HEK293 (cell line): ENCODE measurements at regions not wholly inside any gene's neighbourhood (a gene's known extent, or its start where the extent isn't known, plus 50 kb on each side); places are given as distances from the start of the nearest gene placed in this dataset.

Experiments
- CTCF ChIA-PET: fragments of 350-600 bp; formaldehyde crosslinking; extraction: SDS; loops from one replicate; lab custom pipeline; 2021; ENCODE audit warnings: antibody characterized with exemption; lab: Yijun Ruan, JAX
- POLR2A ChIA-PET: fragments of 300-600 bp; formaldehyde crosslinking; extraction: SDS; loops from one replicate; lab custom pipeline; 2020; ENCODE audit warnings: antibody characterized with exemption, inconsistent platforms; lab: Yijun Ruan, JAX
- H3K27ac ChIP-seq: fragments of 200-500 bp; sonication (Bioruptor generic); 2 replicates; pipeline ENCODE4 v1.5.1; 2014; ENCODE audit warnings: low read depth, low read length, control low read depth, inconsistent platforms; ENCODE audit errors: extremely low read depth
- H3K36me3 ChIP-seq, 2 experiments: fragments of 200-500 bp in 1 of 2; sonication (Bioruptor generic) in 1 of 2; 1 replicate in 1 of 2; 2 replicates in 1 of 2; pipeline ENCODE4 v1.5.1; 2014 to 2017; ENCODE audit warnings: inconsistent platforms in 2 of 2, low read length in 2 of 2; ENCODE audit not compliant: control insufficient read depth in 2 of 2, insufficient read depth in 1 of 2
- H3K4me1 ChIP-seq: fragments of 200-500 bp; sonication (Bioruptor generic); 2 replicates; pipeline ENCODE4 v1.5.1; 2014; ENCODE audit warnings: mild to moderate bottlenecking, low read length, inconsistent platforms; ENCODE audit not compliant: control insufficient read depth, insufficient read depth
- H3K4me3 ChIP-seq: 2 replicates; pipeline ENCODE4 v1.5.1; 2011; ENCODE audit warnings: low read depth, mild to moderate bottlenecking, control low read depth, low read length, moderate library complexity
- H3K9me3 ChIP-seq: fragments of 200-500 bp; sonication (Bioruptor generic); 2 replicates; pipeline ENCODE4 v1.5.1; 2014; ENCODE audit warnings: low read depth, low read length, inconsistent platforms; ENCODE audit not compliant: control insufficient read depth, insufficient read depth
- BCL11A ChIP-seq: fragments of 450-650 bp; formaldehyde crosslinking; IDR thresholded peaks from 2 replicates; pipeline ENCODE4 v1.5.1; 2016; ENCODE audit warnings: low read depth, missing biosample characterization, missing genetic modification characterization
- KLF1 ChIP-seq: fragments of 450-650 bp; formaldehyde crosslinking; IDR thresholded peaks from 2 replicates; pipeline ENCODE4 v1.5.1; 2016; ENCODE audit warnings: missing biosample characterization, missing genetic modification characterization
- KLF7 ChIP-seq: fragments of 450-650 bp; formaldehyde crosslinking; IDR thresholded peaks from 2 replicates; pipeline ENCODE4 v1.5.1; 2016; ENCODE audit warnings: missing biosample characterization, missing genetic modification characterization, borderline replicate concordance
- MYNN ChIP-seq: fragments of 450-650 bp; formaldehyde crosslinking; IDR thresholded peaks from 2 replicates; pipeline ENCODE4 v1.5.1; 2016; ENCODE audit warnings: missing biosample characterization, missing genetic modification characterization, borderline replicate concordance
- MZF1 ChIP-seq: fragments of 450-650 bp; formaldehyde crosslinking; IDR thresholded peaks from 2 replicates; pipeline ENCODE4 v1.5.1; 2017; ENCODE audit warnings: missing biosample characterization, missing genetic modification characterization, borderline replicate concordance
- OSR2 ChIP-seq: fragments of 450-650 bp; formaldehyde crosslinking; IDR thresholded peaks from 2 replicates; pipeline ENCODE4 v1.5.1; 2016; ENCODE audit warnings: missing biosample characterization, missing genetic modification characterization
- REPIN1 ChIP-seq: fragments of 450-650 bp; formaldehyde crosslinking; IDR thresholded peaks from 2 replicates; pipeline ENCODE4 v1.5.1; 2017; ENCODE audit warnings: missing biosample characterization, missing genetic modification characterization, low read depth
- SALL2 ChIP-seq: fragments of 450-650 bp; formaldehyde crosslinking; IDR thresholded peaks from 2 replicates; pipeline ENCODE4 v1.5.0; 2017; ENCODE audit warnings: missing biosample characterization, mild to moderate bottlenecking, missing genetic modification characterization, borderline replicate concordance
- SCRT1 ChIP-seq: fragments of 450-650 bp; formaldehyde crosslinking; IDR thresholded peaks from 2 replicates; pipeline ENCODE4 v1.5.1; 2016; ENCODE audit warnings: missing biosample characterization, missing genetic modification characterization, borderline replicate concordance
- ZFHX2 ChIP-seq: fragments of 450-650 bp; formaldehyde crosslinking; conservative IDR thresholded peaks from 2 replicates; pipeline ENCODE4 v1.5.1; 2016; ENCODE audit warnings: missing biosample characterization, missing genetic modification characterization
- ZFP37 ChIP-seq: fragments of 450-650 bp; formaldehyde crosslinking; IDR thresholded peaks from 2 replicates; pipeline ENCODE4 v1.5.1; 2016; ENCODE audit warnings: missing biosample characterization, missing genetic modification characterization
- ZIC2 ChIP-seq: fragments of 450-650 bp; formaldehyde crosslinking; IDR thresholded peaks from 2 replicates; pipeline ENCODE4 v1.5.1; 2016; ENCODE audit warnings: missing biosample characterization, missing genetic modification characterization
- ZNF148 ChIP-seq: fragments of 450-650 bp; formaldehyde crosslinking; IDR thresholded peaks from 2 replicates; pipeline ENCODE4 v1.5.0; 2017; ENCODE audit warnings: missing biosample characterization, missing genetic modification characterization, borderline replicate concordance
- ZNF175 ChIP-seq: fragments of 450-650 bp; formaldehyde crosslinking; IDR thresholded peaks from 2 replicates; pipeline ENCODE4 v1.5.1; 2016; ENCODE audit warnings: missing biosample characterization, missing genetic modification characterization
- ZNF211 ChIP-seq: fragments of 450-650 bp; formaldehyde crosslinking; IDR thresholded peaks from 2 replicates; pipeline ENCODE4 v1.5.1; 2016; ENCODE audit warnings: low read depth, missing biosample characterization, missing genetic modification characterization
- ZNF239 ChIP-seq: fragments of 450-650 bp; formaldehyde crosslinking; IDR thresholded peaks from 2 replicates; pipeline ENCODE4 v1.5.1; 2016; ENCODE audit warnings: missing biosample characterization, missing genetic modification characterization
- ZNF266 ChIP-seq: fragments of 450-650 bp; formaldehyde crosslinking; IDR thresholded peaks from 2 replicates; pipeline ENCODE4 v1.5.1; 2016; ENCODE audit warnings: missing biosample characterization, missing genetic modification characterization, low read depth
- ZNF302 ChIP-seq: fragments of 450-650 bp; formaldehyde crosslinking; IDR thresholded peaks from 2 replicates; pipeline ENCODE4 v1.5.1; 2016; ENCODE audit warnings: missing biosample characterization, missing genetic modification characterization, low read depth
- ZNF350 ChIP-seq: fragments of 450-650 bp; formaldehyde crosslinking; IDR thresholded peaks from 2 replicates; pipeline ENCODE4 v1.5.0; 2017; ENCODE audit warnings: missing biosample characterization, mild to moderate bottlenecking, missing genetic modification characterization
- ZNF423 ChIP-seq: fragments of 450-650 bp; formaldehyde crosslinking; IDR thresholded peaks from 2 replicates; pipeline ENCODE4 v1.5.1; 2016; ENCODE audit warnings: missing biosample characterization, missing genetic modification characterization
- ZNF426 ChIP-seq: fragments of 450-650 bp; formaldehyde crosslinking; IDR thresholded peaks from 2 replicates; pipeline ENCODE4 v1.5.1; 2017; ENCODE audit warnings: missing biosample characterization, missing genetic modification characterization, mild to moderate bottlenecking, inconsistent platforms, moderate library complexity
- ZNF530 ChIP-seq: fragments of 450-650 bp; formaldehyde crosslinking; IDR thresholded peaks from 2 replicates; pipeline ENCODE4 v1.5.1; 2016; ENCODE audit warnings: low read depth, missing biosample characterization, missing genetic modification characterization
- ZNF560 ChIP-seq: fragments of 450-650 bp; formaldehyde crosslinking; IDR thresholded peaks from 2 replicates; pipeline ENCODE4 v1.5.1; 2017; ENCODE audit warnings: missing biosample characterization, missing genetic modification characterization, borderline replicate concordance
- ZNF621 ChIP-seq: fragments of 450-650 bp; formaldehyde crosslinking; IDR thresholded peaks from 2 replicates; pipeline ENCODE4 v1.5.1; 2017; ENCODE audit warnings: missing biosample characterization, missing genetic modification characterization
- ZNF623 ChIP-seq: fragments of 450-650 bp; formaldehyde crosslinking; IDR thresholded peaks from 2 replicates; pipeline ENCODE4 v1.5.1; 2016; ENCODE audit warnings: missing biosample characterization, missing genetic modification characterization
- ZNF747 ChIP-seq: fragments of 450-650 bp; formaldehyde crosslinking; IDR thresholded peaks from 2 replicates; pipeline ENCODE4 v1.5.1; 2016; ENCODE audit warnings: missing biosample characterization, missing genetic modification characterization
- ZSCAN4 ChIP-seq: fragments of 450-650 bp; formaldehyde crosslinking; IDR thresholded peaks from 2 replicates; pipeline ENCODE4 v1.5.1; 2017; ENCODE audit warnings: missing biosample characterization, missing genetic modification characterization
- TF ChIP-seq, protein P1 (sequence below): fragments of 450-650 bp; formaldehyde crosslinking; IDR thresholded peaks from 2 replicates; pipeline ENCODE4 v1.5.1; 2017; ENCODE audit warnings: missing biosample characterization, missing genetic modification characterization

DNA sequence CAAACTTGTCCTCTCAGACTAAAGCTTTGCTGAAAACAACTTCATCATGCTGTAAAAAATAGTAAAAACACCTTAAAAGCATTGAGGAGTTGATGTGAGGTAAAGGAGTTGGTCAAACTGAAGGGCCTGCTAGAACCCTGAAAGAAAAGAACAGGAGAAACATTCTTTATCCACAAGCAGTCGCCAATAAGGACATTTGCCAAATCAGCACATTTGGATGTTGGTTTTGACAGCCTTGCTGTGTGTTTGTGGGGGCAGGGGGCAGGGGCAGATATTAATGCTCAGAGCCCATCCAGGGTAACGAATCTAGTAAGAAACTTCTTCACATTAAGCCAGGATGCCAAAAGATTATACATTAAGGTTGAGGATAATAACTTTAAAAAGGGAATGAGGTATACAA is 399.9 kb upstream of the ZFHX3 start:
- Histone ChIP-seq H3K27ac (no peak overlapping the region), H3K4me3 (no peak overlapping the region)
- CTCF ChIA-PET, result no interaction called here
- TF ChIP-seq ZNF211 (tag by site-specific recombination) (no peak), MYNN (tag by site-specific recombination) (no peak), ZNF175 (tag by site-specific recombination) (no peak), ZNF747 (tag by site-specific recombination) (no peak), ZNF426 (no peak), ZSCAN4 (no peak), ZNF239 (tag by site-specific recombination) (no peak), OSR2 (tag by site-specific recombination) (no peak), ZNF623 (tag by site-specific recombination) (no peak), ZNF560 (tag by site-specific recombination) (no peak), KLF1 (tag by site-specific recombination) (no peak), ZNF148 (tag by site-specific recombination) (no peak), ZFP37 (no peak)
- TF ChIP-seq, protein P1, sequence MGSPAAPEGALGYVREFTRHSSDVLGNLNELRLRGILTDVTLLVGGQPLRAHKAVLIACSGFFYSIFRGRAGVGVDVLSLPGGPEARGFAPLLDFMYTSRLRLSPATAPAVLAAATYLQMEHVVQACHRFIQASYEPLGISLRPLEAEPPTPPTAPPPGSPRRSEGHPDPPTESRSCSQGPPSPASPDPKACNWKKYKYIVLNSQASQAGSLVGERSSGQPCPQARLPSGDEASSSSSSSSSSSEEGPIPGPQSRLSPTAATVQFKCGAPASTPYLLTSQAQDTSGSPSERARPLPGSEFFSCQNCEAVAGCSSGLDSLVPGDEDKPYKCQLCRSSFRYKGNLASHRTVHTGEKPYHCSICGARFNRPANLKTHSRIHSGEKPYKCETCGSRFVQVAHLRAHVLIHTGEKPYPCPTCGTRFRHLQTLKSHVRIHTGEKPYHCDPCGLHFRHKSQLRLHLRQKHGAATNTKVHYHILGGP (tag by site-specific recombination), result no peak
- TF ChIP-seq, all 188 proteins: peak for 0
- no peaks in the 10 kb centered on the region for H3K9me3 ChIP-seq
- no peaks in the 10 kb centered on the region for H3K36me3 ChIP-seq
- POLR2A ChIA-PET, result no interaction called here
- H3K4me1 ChIP-seq, result no peaks in the 10 kb centered on the region

DNA sequence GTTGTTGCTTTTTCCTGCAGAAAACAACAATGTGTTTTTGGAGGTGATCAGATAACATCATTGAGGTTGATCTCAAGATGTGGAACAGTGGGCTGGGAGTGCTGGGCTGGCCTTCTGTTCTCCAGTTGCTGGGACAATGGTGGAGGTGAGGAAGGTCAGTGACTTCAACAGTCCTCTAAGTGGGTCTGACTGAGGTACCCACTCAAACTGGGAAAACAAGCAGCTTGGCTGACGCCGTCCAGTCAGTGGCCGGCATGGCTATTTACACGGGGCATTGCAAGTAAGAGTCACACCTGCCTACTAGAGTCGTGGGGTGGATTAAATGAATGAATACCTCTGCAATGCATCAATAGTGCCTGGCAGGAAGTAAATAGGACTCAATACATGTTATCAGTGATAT is 386.7 kb upstream of the ZFHX3 start:
- Histone ChIP-seq H3K4me3 (no peak overlapping the region), H3K27ac (no peak overlapping the region), H3K36me3 (no peaks in the 10 kb centered on the region), H3K4me1 (no peaks in the 10 kb centered on the region), H3K9me3 (no peaks in the 10 kb centered on the region)
- POLR2A ChIA-PET, result no interaction called here
- CTCF ChIA-PET, result no interaction called here
- TF ChIP-seq REPIN1 (no peak), ZIC2 (tag by site-specific recombination) (no peak), ZNF350 (tag by site-specific recombination) (no peak), ZNF621 (tag by site-specific recombination) (no peak), ZNF530 (tag by site-specific recombination) (no peak)

GRCh38 chr16:73433731-73434307 is 385.9 kb upstream of the ZFHX3 start:
- H3K4me1 ChIP-seq, result no peaks in the 10 kb centered on the region
- no peaks in the 10 kb centered on the region for H3K36me3 ChIP-seq
- no peak overlapping the region for H3K4me3 ChIP-seq
- TF ChIP-seq SALL2 (tag by site-specific recombination), result no peak
- no peak for TF ChIP-seq KLF7 (tag by site-specific recombination)
- TF ChIP-seq ZNF266 (tag by site-specific recombination), result no peak
- TF ChIP-seq ZNF302 (tag by site-specific recombination), result no peak
- no peak for TF ChIP-seq KLF1 (tag by site-specific recombination)
- TF ChIP-seq BCL11A (tag by site-specific recombination), result no peak
- TF ChIP-seq MZF1, result no peak
- TF ChIP-seq ZFHX2, result no peak
- TF ChIP-seq ZNF423, result no peak
- no peak for TF ChIP-seq OSR2 (tag by site-specific recombination)
- TF ChIP-seq SCRT1, result no peak
- no peaks in the 10 kb centered on the region for H3K9me3 ChIP-seq
- POLR2A ChIA-PET, result no interaction called here
- H3K27ac ChIP-seq, result no peak overlapping the region
- CTCF ChIA-PET, result no interaction called here
